GM21737 (cell line): ENCODE measurements at regions not wholly inside any gene's neighbourhood (a gene's known extent, or its start where the extent isn't known, plus 50 kb on each side); places are given as distances from the start of the nearest gene placed in this dataset.

Experiments used
- ATAC-seq: cut with Tn5 transposase; IDR thresholded peaks from one replicate; pipeline ENCODE4 v1.9.1; 2021; ENCODE audit warnings: mild to moderate bottlenecking, moderate library complexity; ENCODE audit not compliant: unreplicated experiment

DNA sequence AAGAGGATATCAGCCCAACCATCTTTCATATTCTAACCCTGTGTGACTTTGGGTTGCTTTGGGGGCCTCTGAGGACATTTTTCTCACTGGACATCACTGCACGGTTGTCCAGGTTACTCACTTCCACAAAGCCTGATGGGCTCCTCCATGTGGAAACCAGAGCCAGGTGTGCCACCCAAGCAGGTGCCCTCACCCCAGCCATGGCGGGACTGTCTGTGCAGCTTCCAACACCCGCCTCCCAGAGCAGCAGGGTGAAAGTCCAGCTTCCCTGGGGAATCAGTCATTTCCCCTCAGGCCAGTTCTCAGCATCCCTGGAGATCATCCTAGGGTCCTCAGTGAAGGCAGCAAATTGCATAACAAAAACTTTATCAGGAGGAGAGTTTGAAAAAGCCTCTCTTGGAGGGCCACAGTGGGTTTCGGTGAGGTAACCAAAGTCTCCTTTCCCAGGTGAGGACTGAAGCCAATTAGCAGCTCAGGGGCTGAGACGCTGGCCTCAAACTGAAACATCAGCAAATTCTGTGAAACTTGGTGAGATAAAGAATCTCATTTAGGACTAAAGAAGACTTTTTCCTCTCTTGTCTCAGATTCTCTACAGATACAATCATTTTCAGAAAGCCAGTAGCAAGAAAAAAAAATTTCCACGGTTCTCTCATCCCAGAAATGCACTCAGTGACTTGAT is 289.6 kb upstream of the CDH4 start:
- ATAC-seq: no peak

DNA sequence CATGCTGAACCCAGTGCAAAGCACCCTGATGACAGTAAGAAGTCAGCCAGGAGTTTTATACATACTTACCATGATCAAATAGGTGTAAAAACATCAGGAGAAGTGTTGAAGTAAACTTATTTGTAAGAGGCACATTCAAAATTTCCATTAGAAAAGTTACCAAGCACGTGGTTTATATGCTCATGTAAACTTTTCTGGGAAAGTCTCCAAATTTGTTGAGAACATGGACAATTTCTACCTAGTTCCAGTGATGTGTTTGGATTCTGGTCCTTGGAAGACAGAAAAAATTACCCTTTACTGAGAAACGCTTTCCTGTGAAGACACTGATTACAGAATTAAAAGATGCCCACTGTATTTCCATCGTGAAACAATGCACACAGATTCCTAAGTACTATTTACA is 288.9 kb upstream of the CDH4 start:
- no peak for ATAC-seq

DNA sequence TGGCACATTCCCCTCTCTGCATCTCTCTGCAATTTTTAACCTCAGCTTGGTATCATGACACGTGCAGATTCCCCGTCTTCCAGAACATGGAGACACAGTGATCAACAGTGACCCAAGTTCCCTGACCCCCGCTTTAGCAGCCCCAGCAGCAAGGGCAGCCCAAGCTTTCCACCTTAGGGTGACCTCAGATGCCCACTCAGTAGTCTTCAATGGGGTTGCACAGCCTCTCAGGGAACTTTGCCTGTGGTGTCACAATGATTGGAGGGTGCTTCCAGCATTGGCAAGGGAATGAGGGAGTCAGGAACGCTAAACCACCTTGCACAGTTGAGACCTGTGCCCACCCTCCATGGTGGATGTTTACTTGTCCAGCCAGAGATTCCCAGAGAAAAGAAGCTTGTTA is 287.1 kb upstream of the CDH4 start:
- no peak for ATAC-seq

DNA sequence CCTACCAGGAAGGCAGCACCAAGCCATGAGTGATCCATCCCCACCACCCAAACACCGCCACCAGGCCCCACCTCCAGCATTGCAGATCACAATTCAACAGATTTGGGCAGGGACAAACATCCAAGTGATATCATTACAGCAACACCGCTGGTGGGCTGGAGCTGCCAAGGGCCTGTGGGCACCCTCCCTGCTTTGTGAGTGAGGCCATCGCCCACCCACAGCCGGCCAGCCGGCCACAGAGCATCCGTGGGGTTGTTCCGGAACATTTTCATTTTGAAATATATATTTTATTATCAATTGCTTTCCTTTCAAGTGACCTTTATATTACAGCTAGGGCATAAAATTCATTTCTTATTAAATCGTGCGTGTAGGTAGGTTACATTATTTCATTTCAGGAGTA is 286.0 kb upstream of the CDH4 start:
- ATAC-seq: no peak

DNA sequence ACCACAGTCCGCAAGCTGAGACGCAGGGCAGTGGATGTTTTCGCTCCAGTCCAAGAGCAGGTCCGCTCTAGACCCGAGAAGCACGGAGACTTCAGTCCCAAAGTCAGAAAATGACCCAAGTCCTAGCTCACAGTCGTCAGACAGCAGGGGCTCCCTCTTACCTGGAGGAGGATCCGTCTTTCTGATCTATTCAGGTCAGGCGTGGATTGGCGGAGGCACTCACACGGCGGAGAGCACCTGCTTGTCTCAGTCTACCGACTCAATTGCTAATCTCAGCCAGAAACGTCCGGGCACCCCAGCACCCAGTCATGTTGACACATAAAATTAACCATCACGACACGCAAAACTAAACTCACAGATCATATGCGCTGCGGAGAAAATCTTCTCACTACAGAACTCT is 285.3 kb upstream of the CDH4 start:
- no peak for ATAC-seq

DNA sequence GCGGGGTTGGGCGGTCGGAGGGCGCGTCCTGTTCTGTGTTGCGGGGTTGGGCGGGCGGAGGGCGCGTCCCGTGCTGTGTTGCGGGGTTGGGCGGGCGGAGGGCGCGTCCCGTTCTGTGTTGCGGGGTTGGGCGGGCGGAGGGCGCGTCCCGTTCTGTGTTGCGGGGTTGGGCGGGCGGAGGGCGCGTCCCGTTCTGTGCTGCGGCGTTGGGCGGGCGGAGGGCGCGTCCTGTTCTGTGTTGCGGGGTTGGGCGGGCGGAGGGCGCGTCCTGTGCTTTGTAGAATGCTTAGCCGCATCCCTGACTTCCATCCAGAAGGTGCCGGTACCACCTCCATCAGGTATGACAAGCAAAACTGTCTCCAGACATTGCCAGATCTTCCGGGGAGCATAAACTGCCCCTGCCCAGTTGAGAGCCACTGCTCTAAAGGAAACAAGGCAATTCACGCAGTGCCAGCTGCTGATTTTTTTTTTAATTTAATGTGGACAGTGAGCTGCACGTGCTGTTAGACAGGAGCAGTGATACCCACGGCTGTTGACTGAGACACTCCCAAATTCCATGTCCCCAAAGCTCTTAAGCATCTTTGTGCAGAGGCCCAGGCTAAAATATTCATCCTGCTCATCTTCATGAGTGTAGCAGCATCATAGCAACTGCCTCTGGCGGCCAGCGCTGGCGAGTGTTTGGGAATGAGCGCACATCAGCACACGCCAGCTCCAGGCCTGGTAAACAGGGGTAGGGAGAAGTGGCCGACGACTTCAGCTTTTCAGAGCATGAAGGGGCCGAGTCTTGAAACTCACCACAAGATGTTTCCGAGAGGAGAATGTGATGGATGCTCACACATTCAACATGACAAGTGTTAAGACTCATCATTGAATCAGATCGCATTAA is 284.4 kb upstream of the CDH4 start:
- ATAC-seq: no peak

DNA sequence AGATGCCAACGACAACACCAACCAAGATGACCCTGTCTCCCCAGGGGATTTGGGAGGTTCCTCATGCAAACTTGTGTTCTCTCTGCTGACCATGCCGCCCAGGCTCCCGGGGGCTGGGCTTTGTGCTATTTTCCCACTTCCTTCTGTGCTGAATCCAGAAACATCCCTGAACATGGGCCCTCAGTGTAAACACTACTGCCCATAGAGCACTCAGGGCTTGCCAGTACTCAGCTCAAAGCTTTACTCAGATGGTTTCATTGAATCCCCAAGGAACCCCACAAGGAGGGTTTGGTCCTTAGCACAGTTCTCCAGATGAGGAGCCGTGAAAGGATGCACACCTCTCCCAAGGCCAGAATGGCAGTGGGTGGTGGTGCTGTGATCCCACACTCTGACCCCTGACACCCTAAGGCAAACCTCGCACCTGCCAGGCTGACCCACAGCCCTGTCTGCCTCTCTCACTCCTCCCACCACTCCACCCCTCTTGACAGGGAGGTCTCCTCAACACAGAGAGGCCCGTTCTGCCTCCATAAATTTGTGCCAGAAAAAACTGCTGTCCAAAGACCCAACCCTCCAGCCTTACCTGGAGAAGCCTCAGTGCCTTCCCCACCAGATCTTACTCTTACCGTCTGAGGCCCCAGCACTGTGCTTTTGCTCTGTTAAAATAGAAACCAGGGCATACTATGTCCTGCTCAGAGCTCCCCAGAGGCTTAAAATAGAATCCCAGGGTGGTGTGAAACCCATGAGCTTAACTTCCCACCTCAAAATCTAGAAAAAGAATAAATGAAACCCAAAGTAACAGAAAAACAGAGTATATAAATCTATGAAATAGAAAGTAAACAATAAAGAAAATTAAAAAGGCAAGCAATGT is 283.0 kb upstream of the CDH4 start:
- ATAC-seq: no peak

DNA sequence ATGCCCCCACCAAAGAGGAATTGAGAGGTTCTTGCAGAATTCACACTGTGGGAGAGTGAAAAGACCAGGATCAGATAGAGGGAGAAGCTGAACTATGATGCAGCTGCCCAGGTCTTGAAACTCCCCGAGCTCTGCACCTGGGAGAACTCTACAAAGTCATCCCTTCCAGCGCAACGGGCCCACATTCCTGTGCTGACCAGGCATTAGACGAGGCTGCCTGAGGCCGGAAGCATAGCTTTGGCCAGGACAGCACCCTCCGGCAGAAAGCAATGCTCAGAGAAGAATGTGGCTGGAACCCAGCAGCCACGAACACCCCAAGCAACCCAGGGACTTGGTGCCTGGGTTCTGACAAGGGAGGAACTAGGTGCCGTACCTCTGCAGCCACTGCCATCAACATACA is 281.5 kb upstream of the CDH4 start:
- ATAC-seq: no peak

DNA sequence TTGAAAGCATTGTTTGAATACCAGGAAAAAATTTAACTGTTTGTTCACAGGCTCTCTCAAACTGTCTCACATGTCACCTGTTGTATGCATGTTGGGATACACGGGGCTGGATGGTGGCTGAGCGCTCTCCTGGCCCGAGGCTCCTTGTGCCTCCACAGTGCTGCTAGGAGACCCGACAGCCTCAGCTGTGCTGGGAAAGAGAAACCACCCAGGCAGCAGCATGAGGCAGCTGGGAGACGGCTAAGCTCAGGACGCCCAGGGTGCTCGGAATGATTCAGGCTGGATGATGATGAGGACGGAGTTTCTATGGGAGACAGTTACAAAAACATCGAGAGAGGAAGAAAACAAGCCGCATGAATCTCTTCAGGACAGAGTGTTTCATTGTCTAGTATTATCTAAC is 278.0 kb upstream of the CDH4 start:
- no peak for ATAC-seq

DNA sequence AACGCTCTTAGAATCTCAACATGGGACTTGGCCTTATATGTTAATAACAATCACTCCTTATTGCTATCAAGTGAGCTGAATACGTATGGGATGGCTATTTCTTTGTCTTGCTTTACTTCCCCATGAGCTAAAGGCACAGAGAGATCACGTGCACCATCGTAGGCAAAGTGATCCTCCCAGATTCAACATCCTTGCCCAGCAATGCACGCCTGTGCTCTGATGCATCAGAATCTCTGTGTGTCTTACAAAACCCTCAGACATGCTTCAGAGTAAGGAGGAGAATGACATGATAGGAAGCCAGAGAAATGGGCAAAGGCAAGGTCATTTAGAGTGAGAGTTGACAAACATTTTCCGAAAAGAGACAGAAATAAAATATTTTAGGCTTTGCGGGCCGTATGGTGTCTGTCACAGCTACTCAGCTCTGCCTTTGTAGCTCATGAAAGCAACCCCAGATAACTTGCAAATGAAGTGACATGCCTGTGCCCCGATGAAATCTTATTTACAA is 277.6 kb upstream of the CDH4 start:
- ATAC-seq: no peak

DNA sequence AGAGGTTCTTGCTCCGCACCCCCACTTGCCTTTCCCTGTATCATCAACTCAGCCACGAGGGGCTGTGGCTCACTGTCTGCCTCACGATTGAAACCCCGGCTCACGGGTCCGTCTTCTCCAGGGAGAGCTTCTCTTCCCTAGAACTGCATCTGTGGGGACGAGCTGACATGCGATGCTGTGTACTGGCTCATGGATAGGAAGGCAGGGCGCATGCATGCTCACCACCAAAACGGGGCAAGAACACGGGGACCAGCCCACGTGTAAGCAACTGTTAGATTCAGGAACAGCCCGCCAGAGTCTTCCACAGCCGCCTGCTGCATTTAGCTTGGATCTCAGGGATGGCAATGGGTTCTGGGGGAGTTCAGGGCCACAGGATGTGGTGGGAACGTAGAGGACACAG is 275.9 kb upstream of the CDH4 start:
- ATAC-seq: no peak

DNA sequence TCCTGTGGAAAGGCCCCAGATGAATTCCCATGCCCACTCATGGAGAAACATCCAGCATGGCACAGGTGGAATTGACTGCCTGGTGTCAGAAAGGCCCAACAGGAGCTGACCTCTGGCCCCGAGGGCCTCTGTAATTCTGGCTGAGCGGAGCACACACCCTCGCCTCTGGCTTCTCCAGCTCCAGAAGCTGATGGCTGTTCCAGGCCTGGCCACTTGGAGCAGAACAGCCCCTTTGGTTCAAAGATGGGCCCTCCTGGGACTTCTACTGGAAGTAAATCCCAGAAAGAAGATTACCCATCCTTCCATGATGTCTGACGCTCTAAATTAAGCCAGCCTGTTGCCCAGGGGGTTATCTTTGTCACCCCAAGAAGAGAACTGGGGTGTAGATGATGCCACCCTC is 275.1 kb upstream of the CDH4 start:
- ATAC-seq: no peak

DNA sequence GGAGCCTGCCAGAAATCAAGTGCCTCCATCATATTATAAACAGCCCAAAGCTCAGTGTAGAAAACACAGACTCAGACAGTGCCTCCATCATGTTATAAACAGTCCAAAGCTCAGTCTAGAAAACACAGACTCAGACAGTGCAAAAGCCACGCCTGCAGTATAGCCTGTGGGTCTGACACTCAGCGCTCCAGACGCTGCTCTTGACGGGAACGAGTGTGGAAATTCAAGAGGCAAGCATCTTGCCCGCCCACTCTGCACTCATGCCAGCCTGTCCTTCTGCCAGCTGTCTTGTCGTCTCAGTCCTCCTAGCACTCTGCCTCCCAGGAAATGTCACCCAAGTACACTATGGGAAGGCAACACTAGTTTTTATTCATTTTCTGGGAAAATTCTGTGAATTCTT is 274.2 kb upstream of the CDH4 start:
- ATAC-seq: no peak

DNA sequence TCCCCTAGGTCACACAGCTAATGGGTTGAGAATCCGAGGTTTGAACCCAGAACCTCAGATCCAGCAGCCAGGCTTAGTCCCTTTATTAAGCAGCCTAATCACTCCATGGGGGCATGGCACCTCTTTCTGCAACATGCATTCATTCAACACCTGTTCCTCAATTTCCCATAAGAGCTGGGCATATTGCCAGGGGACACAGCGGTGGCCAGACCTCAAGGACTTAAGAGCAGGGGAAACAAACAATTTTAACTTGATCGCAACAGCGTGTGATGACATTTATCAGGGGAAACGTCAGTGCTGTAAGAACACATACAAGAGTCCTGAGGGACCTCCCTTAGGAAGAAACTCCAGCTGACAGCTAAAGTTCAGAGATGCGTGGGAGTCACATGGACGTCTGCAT is 267.4 kb upstream of the CDH4 start:
- no peak for ATAC-seq

DNA sequence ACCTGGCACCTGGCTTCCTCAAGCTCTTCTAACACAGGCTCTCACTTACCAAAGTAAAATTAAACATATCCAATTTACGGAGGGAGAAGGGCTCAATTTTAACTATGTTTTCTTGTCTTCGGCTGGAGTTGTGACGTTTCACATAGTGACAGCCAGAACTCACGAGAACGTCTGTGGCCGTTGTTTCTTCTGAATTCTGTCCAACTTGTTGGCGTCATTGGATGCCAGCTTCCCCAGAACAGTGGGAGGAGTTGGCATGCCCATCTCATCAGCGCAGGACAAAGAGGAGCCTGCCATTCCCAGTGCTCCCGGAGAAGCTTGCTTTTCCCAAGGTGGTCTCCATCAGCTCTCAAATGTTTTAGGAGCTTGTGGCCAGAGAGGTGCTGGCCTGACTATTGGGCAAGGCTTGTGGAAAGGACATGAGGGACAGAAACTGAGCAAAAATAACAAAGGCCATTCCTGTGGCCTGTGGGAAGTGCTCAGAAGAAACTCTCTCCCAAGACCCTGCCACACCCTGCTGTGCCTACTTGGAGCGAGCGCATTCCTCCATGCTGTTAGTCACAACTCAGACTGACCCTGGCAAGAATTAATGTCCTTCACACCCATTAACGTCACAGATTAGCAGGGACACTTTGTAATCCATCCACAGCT is 265.4 kb upstream of the CDH4 start:
- no peak for ATAC-seq

DNA sequence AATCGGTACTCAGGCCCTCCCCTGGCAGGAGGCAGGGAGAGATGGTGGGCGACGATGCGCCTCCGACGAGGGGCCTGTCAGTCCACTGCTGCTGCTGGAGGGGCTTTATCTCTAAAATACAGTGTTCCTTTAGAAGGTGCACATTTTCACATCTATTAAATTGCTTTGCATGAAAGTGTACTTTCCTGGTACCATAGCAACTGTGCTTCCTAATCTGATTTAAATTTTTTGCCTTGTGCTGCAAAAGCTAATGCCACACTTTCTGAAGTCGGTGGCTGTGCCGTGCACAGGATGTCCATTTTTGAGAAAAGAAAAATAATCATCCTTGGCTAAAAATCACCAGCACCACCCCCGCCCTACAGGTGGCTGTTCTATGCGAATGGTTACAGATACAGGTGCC is 262.0 kb upstream of the CDH4 start:
- ATAC-seq: no peak

DNA sequence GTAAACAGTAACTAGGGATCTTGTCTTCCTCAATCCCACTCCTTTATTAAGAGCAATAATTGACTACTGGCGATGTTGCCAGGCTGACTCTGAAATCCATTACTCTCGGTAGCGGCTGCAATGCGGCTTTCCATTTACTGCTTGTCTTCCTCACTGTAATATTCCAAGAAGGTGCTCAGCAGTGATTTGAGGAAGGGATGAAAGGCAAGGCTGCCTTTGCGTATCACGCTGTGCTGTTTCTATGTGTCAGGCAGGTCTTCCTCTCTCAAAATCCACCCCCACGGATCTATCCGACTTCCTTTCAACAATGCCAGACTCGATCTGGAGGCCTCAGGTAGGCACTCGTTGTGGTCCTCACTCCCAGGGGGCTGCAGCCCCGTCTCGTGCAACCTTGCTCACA is 261.4 kb upstream of the CDH4 start:
- no peak for ATAC-seq

DNA sequence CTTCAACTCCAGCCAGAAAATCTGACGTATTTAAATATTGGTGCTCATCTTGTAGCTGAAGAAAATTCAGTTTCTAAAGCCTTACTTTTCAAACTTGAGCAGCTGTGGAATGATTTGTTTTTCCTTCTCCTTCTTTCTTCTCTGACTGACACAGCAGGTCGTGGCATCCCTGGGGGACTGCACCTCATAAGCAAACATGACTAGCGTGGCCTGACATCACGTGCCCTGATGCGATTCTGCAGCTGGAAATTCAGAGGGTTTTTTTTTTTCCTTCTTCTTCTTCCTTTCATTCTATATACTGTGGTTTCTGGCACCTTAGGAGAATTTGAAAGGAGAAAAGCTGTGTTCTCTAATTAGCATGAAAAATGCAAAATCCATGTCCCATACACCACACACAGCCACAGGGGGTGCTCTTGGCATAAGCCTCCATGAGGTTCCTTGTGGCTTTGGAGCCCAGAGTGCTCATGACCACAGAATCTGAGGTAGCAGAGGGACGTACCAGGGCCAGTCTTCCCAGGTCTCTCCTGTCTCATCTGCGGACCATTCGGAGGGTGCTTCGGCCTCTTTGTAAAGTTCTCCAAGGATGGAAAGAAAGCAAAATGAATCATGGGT is 258.5 kb upstream of the CDH4 start:
- no peak for ATAC-seq

DNA sequence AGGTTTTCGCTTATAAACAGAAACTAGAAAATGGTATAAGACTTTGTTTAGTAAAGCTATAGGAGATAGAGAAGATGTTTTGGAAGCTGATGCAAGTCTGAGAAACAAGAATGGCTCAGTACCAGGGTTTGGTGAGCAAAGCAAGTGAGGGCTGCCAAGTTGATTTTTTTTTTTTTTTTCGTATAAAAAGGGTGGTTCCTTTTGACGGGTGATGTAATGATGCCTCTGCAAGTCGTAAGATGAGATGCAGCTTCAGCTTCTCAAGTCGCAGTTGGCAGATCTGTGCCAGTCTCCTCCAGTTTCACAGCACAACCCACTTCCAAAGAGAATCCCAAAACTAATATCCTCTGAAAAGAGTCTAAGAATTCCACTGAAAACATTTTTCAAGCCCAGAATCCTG is 252.8 kb upstream of the CDH4 start:
- ATAC-seq: no peak

DNA sequence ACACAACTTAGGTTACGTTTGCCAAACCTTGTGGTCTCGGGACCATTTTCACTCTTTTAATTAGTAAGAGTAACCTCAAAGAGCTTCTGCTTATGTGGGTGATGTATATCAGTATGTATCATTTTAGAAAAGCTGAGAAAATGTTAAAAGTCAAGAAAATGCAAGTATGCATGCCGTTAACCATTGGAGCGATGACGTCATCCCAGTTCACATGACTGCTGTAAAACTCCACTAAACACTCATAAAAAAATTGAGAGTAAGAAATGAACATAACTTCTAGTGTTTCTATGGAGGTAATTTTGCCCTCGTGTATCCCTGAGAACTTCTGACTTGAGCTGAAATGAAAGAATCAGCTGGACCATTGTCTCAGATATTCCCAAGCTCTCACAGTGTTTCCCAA is 250.0 kb upstream of the CDH4 start:
- no peak for ATAC-seq

DNA sequence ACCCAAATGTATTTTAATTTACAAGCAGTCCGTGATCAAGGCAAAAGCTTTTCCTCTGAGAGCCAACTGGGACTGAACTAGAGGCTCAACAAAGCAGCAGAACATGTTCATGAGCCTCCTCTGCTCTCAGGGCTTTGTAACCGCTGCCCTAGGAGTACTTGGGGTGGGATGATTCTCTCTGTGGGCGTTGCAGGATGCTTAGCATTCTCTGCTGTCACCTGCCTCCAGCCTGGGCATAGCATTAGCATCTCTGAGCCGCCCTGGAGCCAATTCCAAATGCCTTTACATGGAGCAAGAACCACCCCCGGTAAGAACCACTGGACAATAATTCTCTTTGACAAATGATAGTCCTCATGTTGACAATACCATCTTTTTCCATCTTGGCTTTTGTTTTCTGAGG is 237.6 kb upstream of the CDH4 start:
- ATAC-seq: no peak
